ENCODE measurements at regions not wholly inside any gene's neighbourhood (a gene's known extent, or its start where the extent isn't known, plus 50 kb on each side); places are given as distances from the start of the nearest gene placed in this dataset.

DNA sequence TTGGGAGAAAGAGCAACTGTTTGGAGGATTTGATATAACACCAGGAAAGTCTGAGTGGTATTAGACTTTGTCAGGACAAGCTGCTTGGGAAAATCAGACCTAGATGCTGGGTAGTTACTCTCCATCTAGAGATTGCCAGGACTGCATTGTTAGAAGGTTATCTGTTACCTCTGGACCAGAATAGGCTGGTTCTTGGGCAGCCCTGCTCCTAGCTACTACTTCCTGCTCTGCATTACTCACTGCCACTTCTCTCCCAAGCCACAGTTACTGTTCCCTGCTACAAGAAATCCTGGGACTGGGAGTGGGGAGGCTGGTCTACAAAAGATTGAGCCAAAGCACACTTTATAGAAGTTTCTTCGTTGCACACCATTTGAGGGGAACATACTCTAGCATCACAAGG lies 95.5 kb upstream of the KCNN2 start:
- no peak for TF ChIP-seq CTCF (IDR thresholded peaks at IDR 0.05)
- TF ChIP-seq POLR2A (IDR thresholded peaks at IDR 0.05) = no peak

Measured in right lobe of liver (tissue), 4 donors.